HG02981 (cell line): ENCODE measurements at regions not wholly inside any gene's neighbourhood (a gene's known extent, or its start where the extent isn't known, plus 50 kb on each side); places are given as distances from the start of the nearest gene placed in this dataset.

Experiments used
- ATAC-seq: cut with Tn5 transposase; IDR thresholded peaks from one replicate; pipeline ENCODE4 v1.9.1; 2021; ENCODE audit warnings: mild to moderate bottlenecking, moderate library complexity; ENCODE audit not compliant: unreplicated experiment

GRCh38 chr16:63361032-63361624 lies 1324.9 kb upstream of the CDH8 start:
- ATAC-seq: peak; percentile 81

- ATAC-seq: no peak
Measured at GRCh38 chr16:63349961-63350360, 1313.7 kb upstream of the CDH8 start.

GRCh38 chr16:63346000-63346399 lies 1309.8 kb upstream of the CDH8 start:
- ATAC-seq: no peak

- no peak for ATAC-seq
Measured at GRCh38 chr16:63337264-63337663, 1301.0 kb upstream of the CDH8 start.

- ATAC-seq: no peak
Measured at GRCh38 chr16:63331111-63331510, 1294.9 kb upstream of the CDH8 start.

GRCh38 chr16:63326736-63327339 lies 1290.6 kb upstream of the CDH8 start:
- ATAC-seq: no peak

- ATAC-seq: peak; percentile 56
Measured at GRCh38 chr16:63323722-63324705, 1287.8 kb upstream of the CDH8 start.

GRCh38 chr16:63323055-63323454 lies 1286.8 kb upstream of the CDH8 start:
- no peak for ATAC-seq

- no peak for ATAC-seq
Measured at GRCh38 chr16:63315229-63315628, 1279.0 kb upstream of the CDH8 start.

- ATAC-seq: no peak
Measured at GRCh38 chr16:63312346-63312745, 1276.1 kb upstream of the CDH8 start.

GRCh38 chr16:63311313-63311712 lies 1275.1 kb upstream of the CDH8 start:
- ATAC-seq: no peak

GRCh38 chr16:63302811-63303210 lies 1266.6 kb upstream of the CDH8 start:
- no peak for ATAC-seq

GRCh38 chr16:63301349-63301748 lies 1265.1 kb upstream of the CDH8 start:
- ATAC-seq: no peak

- ATAC-seq: no peak
Measured at GRCh38 chr16:63298993-63299392, 1262.8 kb upstream of the CDH8 start.

GRCh38 chr16:63292036-63292435 lies 1255.8 kb upstream of the CDH8 start:
- ATAC-seq: no peak

- ATAC-seq: no peak
Measured at GRCh38 chr16:63289834-63290460, 1253.7 kb upstream of the CDH8 start.

GRCh38 chr16:63287401-63287800 lies 1251.2 kb upstream of the CDH8 start:
- no peak for ATAC-seq

GRCh38 chr16:63283721-63284120 lies 1247.5 kb upstream of the CDH8 start:
- ATAC-seq: no peak

GRCh38 chr16:63244631-63245030 lies 1208.4 kb upstream of the CDH8 start:
- no peak for ATAC-seq

- no peak for ATAC-seq
Measured at GRCh38 chr16:63241497-63242028, 1205.3 kb upstream of the CDH8 start.

GRCh38 chr16:63239065-63239570 lies 1202.9 kb upstream of the CDH8 start:
- ATAC-seq: no peak
